Activated T-cell treated with anti-CD3 and anti-CD28 coated beads, Interleukin-2, amount 50 U/mL, for 72 hours (primary cell): ENCODE measurements at regions not wholly inside any gene's neighbourhood (a gene's known extent, or its start where the extent isn't known, plus 50 kb on each side); places are given as distances from the start of the nearest gene placed in this dataset.
"Not testable (repeated sequence)": the region's sequence is repeated elsewhere in the genome, so short reads cannot be mapped to it uniquely, and the experiment has no call there.

Source experiments
- ATAC-seq, 2 donors: fragments of 150-1000 bp; cut with Tn5 transposase; replicated peaks in 1 of 2; 2 replicates each; pipeline ENCODE4 v1.10.0; 2021; ENCODE audit warnings: moderate library complexity in 2 of 2, mild to moderate bottlenecking in 1 of 2
- DNase-seq, 2 donors: peaks; one replicate each; pipeline ENCODE4 v3.0.0; 2021 to 2022; ENCODE audit warnings: mixed read lengths in 1 of 2
- H3K27ac Mint-ChIP-seq: one replicate; pipeline ENCODE4 v1.8.0; 2022; ENCODE audit warnings: mild to moderate bottlenecking, moderate library complexity, mixed read lengths
- H3K27me3 Mint-ChIP-seq: one replicate; pipeline ENCODE4 v1.8.0; 2022; ENCODE audit warnings: low read depth, mixed read lengths
- H3K36me3 Mint-ChIP-seq, 2 donors: one replicate each; pipeline ENCODE4 v1.8.0; 2022; ENCODE audit warnings: mixed read lengths in 2 of 2, mild to moderate bottlenecking in 1 of 2; ENCODE audit not compliant: insufficient read depth in 2 of 2
- H3K4me1 Mint-ChIP-seq: one replicate; pipeline ENCODE4 v1.8.0; 2022; ENCODE audit warnings: low read depth, mixed read lengths
- H3K4me3 Mint-ChIP-seq, 2 donors: one replicate each; pipeline ENCODE4 v1.8.0; 2022; ENCODE audit warnings: mild to moderate bottlenecking in 2 of 2, mixed read lengths in 2 of 2, moderate library complexity in 2 of 2
- H3K9me3 Mint-ChIP-seq, 2 donors: one replicate each; pipeline ENCODE4 v1.8.0; 2022; ENCODE audit warnings: mixed read lengths in 2 of 2

DNA sequence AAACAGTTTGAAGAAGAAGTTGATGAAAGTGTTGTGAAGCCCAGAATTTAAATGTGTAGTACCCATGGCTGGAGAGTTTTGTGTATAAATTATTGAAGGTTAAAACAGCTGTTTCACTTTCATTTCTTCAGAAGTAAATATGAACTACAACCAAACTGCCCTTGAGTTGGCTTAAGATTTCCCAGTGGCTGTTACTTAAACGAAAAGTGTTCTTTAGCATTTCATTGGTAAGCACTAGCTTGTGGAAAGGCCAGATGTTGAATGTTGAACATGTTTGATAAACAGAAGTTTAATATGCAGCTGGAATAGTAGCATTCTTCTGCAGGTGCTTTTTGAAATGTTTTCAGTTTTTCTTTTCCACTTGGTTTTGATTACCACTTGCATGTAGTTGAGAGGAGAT, 83.2 kb upstream of the TNRC6B start:
- Mint-ChIP-seq H3K4me3 (peak overlapping the region; percentile 76 to 77), H3K27me3 (no peaks in the 10 kb centered on the region), H3K9me3 (no peaks in the 10 kb centered on the region), H3K27ac (peak overlapping the region; percentile 84), H3K4me1 (peaks cover 68% of the 10 kb centered on the region), H3K36me3 (no peaks in the 10 kb centered on the region)
- ATAC-seq, result peak; percentile 36 to 50
- no peak for DNase-seq

DNA sequence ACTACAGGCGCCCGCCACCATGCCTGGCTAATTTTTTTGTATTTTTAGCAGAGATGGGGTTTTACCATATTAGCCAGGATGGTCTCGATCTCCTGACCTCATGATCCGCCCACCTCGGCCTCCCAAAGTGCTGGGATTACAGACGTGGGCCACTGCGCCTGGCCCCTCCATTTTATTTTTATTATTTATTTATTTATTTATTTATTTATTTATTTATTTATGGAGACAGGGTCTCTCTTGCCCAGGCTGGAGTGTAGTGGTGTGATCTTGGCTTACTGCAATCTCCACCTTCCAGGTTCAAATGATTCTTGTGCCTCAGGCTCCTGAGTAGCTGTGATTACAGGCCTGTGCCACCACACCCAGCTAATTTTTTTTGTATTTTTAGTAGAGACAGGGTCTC, 77.8 kb upstream of the TNRC6B start:
- not testable (repeated sequence) for H3K36me3 Mint-ChIP-seq, H3K4me3 Mint-ChIP-seq, H3K27me3 Mint-ChIP-seq, ATAC-seq, DNase-seq, H3K9me3 Mint-ChIP-seq, H3K27ac Mint-ChIP-seq
- peaks cover 57% of the 10 kb centered on the region for H3K4me1 Mint-ChIP-seq

DNA sequence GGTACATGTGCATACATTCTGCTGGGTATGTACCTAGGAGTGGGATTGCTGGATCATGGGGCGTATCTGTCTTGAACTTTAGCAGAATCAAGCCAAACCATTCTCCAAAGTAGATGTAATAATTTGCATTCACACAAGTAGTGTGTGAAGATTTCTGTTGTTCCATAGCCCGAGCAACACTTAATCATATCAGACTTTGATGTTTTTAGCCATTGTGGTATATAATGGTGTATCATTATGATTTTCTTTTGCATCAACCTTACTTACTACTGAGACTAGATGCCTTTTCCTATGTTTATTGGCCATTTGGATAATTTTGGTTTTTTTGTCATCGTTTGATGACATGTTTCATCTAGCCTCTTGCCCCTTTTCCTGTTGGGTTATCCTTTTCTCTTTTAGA, 72.0 kb upstream of the TNRC6B start:
- H3K27me3 Mint-ChIP-seq, result no peaks in the 10 kb centered on the region
- DNase-seq, result no peak
- peak overlapping the region; percentile 98 for H3K27ac Mint-ChIP-seq
- no peaks in the 10 kb centered on the region for H3K9me3 Mint-ChIP-seq
- H3K36me3 Mint-ChIP-seq, result no peaks in the 10 kb centered on the region
- H3K4me1 Mint-ChIP-seq, result peaks cover 89% of the 10 kb centered on the region
- ATAC-seq, result peak; percentile 67 to 75
- H3K4me3 Mint-ChIP-seq, result peak overlapping the region; percentile 78 to 91

GRCh38 chr22:40107244-40107643, 70.5 kb upstream of the TNRC6B start:
- H3K36me3 Mint-ChIP-seq, result no peaks in the 10 kb centered on the region
- H3K27me3 Mint-ChIP-seq, result no peaks in the 10 kb centered on the region
- H3K4me3 Mint-ChIP-seq, result peak overlapping the region; percentile 78 to 91
- ATAC-seq (no peak), DNase-seq (no peak)
- H3K27ac Mint-ChIP-seq, result peak overlapping the region; percentile 98
- no peaks in the 10 kb centered on the region for H3K9me3 Mint-ChIP-seq
- H3K4me1 Mint-ChIP-seq, result peaks cover 89% of the 10 kb centered on the region

DNA sequence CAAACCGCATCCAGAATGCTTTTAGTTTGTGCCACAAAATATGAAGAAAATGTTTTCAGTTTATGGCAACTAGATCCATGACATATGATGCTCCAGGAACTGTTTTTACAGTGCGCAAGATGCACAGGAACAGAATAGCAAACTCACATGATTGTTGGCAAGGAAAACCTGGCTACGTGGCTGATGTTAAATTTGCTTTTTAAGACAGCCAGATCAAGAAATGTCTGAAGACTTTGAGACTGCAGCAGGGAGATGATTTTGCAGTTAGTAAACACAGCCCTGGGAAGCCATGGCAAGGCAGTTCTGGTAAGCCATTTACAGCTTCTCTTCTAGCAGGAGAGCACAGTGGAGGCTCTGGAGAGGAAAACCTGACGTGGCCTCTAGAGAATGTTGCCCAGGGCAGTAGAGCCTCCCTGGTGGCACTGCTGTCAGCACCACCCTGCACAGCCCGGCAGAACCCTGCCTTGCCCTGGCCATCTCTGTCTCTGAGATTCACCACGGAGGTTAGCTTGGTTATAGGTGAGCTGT, 69.8 kb upstream of the TNRC6B start:
- Mint-ChIP-seq H3K27ac (peak overlapping the region; percentile 98), H3K4me3 (peak overlapping the region; percentile 78 to 91)

DNA sequence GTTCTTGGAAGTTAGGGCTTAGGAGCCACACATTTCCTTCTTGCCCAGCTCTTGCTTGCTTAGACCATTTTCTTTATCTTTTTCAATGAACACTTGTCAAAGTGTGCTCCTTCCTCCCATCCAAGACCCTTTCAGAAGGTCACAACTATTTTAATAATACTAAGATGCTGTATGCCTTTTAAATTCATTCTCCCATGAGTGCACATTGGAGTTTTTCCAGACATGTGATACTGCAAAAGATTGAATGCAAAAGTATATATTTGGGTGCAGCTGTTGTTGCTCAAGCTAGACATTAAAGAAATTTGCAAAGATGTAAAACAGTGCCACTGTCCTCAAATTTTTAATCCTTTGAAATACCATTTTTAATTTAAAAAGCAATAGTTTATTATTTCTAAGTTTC, 69.3 kb upstream of the TNRC6B start:
- peaks cover 90% of the 10 kb centered on the region for H3K4me1 Mint-ChIP-seq

More for the DNA sequence above, 69.8 kb upstream of the TNRC6B start:
- H3K36me3 Mint-ChIP-seq, result no peaks in the 10 kb centered on the region
- DNase-seq (peak; percentile 40 to 42), ATAC-seq (peak; percentile 78 to 82)
- peaks cover 90% of the 10 kb centered on the region for H3K4me1 Mint-ChIP-seq
- no peaks in the 10 kb centered on the region for H3K9me3 Mint-ChIP-seq
- no peaks in the 10 kb centered on the region for H3K27me3 Mint-ChIP-seq

GRCh38 chr22:40108926-40109325, 68.8 kb upstream of the TNRC6B start:
- DNase-seq, H3K9me3 Mint-ChIP-seq, ATAC-seq, H3K36me3 Mint-ChIP-seq, H3K27me3 Mint-ChIP-seq: not testable (repeated sequence)
- Mint-ChIP-seq H3K4me3 (peak overlapping the region; percentile 45 to 63), H3K4me1 (peaks cover 94% of the 10 kb centered on the region), H3K27ac (peak overlapping the region; percentile 13)

More for the DNA sequence above, 69.3 kb upstream of the TNRC6B start:
- DNase-seq, result no peak
- ATAC-seq, result no peak
- Mint-ChIP-seq H3K36me3 (no peaks in the 10 kb centered on the region), H3K27ac (peak overlapping the region; percentile 98), H3K9me3 (no peaks in the 10 kb centered on the region), H3K27me3 (no peaks in the 10 kb centered on the region), H3K4me3 (peak overlapping the region; percentile 78 to 91)

- Mint-ChIP-seq H3K9me3 (no peaks in the 10 kb centered on the region), H3K36me3 (no peaks in the 10 kb centered on the region), H3K27ac (no peak overlapping the region), H3K4me3 (peak overlapping the region in 1 of 2 donors; percentile 0), H3K27me3 (no peaks in the 10 kb centered on the region), H3K4me1 (peaks cover 88% of the 10 kb centered on the region)
- DNase-seq (no peak), ATAC-seq (no peak)
Observed at GRCh38 chr22:40111451-40111850, 66.3 kb upstream of the TNRC6B start.

- Mint-ChIP-seq H3K9me3 (no peaks in the 10 kb centered on the region), H3K4me3 (no peak overlapping the region), H3K27me3 (no peaks in the 10 kb centered on the region), H3K36me3 (no peaks in the 10 kb centered on the region), H3K4me1 (peaks cover 88% of the 10 kb centered on the region), H3K27ac (no peak overlapping the region)
- DNase-seq (no peak), ATAC-seq (no peak)
Observed at GRCh38 chr22:40112595-40112994, 65.1 kb upstream of the TNRC6B start.

DNA sequence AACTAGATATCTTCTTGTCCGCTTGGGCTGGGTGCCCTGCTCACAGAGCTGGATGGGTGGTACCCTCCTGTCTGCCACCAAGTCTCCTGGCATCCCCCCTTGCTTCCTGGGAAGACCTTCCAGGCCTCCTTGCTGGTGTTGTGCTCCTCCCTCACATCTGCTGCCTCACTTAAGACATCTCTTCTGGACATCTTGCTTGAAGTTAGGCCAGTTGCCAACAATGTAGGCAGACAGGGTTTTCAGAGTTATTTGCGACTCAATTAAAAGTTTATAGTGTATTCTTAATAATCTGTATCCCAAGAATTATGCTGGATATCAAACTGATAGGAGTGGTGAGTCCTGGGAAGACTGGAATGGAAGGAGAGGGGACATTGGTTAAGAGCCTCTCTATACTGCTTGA, 64.0 kb upstream of the TNRC6B start:
- Mint-ChIP-seq H3K27ac (peak overlapping the region; percentile 13), H3K4me3 (no peak overlapping the region), H3K9me3 (no peaks in the 10 kb centered on the region), H3K36me3 (peaks cover 0 to 1% of the 10 kb centered on the region in 2 donors), H3K27me3 (no peaks in the 10 kb centered on the region), H3K4me1 (peaks cover 88% of the 10 kb centered on the region)
- ATAC-seq (no peak), DNase-seq (no peak)

GRCh38 chr22:40114411-40114810, 63.3 kb upstream of the TNRC6B start:
- Mint-ChIP-seq H3K27me3 (no peaks in the 10 kb centered on the region), H3K36me3 (peaks cover 0 to 2% of the 10 kb centered on the region in 2 donors), H3K4me3 (no peak overlapping the region), H3K27ac (no peak overlapping the region), H3K4me1 (peaks cover 83% of the 10 kb centered on the region), H3K9me3 (no peaks in the 10 kb centered on the region)
- DNase-seq (no peak), ATAC-seq (no peak)

GRCh38 chr22:40116496-40117200, 61.1 kb upstream of the TNRC6B start:
- Mint-ChIP-seq H3K4me3 (peak overlapping the region; percentile 11 to 57), H3K36me3 (peaks cover 0 to 2% of the 10 kb centered on the region in 2 donors), H3K4me1 (peaks cover 77% of the 10 kb centered on the region), H3K27ac (peak overlapping the region; percentile 55), H3K27me3 (no peaks in the 10 kb centered on the region), H3K9me3 (no peaks in the 10 kb centered on the region)
- DNase-seq (peak; percentile 23 to 50), ATAC-seq (peak; percentile 84 to 86)

GRCh38 chr22:40118979-40119378, 58.7 kb upstream of the TNRC6B start:
- ATAC-seq, result no peak
- H3K9me3 Mint-ChIP-seq, result no peaks in the 10 kb centered on the region
- H3K27me3 Mint-ChIP-seq, result no peaks in the 10 kb centered on the region
- no peak overlapping the region for H3K4me3 Mint-ChIP-seq
- peaks cover 67% of the 10 kb centered on the region for H3K4me1 Mint-ChIP-seq
- no peak overlapping the region for H3K27ac Mint-ChIP-seq
- no peak for DNase-seq
- H3K36me3 Mint-ChIP-seq, result peaks cover 0 to 2% of the 10 kb centered on the region in 2 donors

- peaks cover 0 to 2% of the 10 kb centered on the region in 2 donors for H3K36me3 Mint-ChIP-seq
- H3K4me1 Mint-ChIP-seq, result peaks cover 64% of the 10 kb centered on the region
- no peaks in the 10 kb centered on the region for H3K27me3 Mint-ChIP-seq
- no peaks in the 10 kb centered on the region for H3K9me3 Mint-ChIP-seq
- no peak overlapping the region for H3K27ac Mint-ChIP-seq
- ATAC-seq (no peak), DNase-seq (no peak)
- no peak overlapping the region for H3K4me3 Mint-ChIP-seq
Observed at GRCh38 chr22:40120848-40121247, 56.9 kb upstream of the TNRC6B start.
